Glomerular endothelial cell (primary cell): ENCODE measurements at regions not wholly inside any gene's neighbourhood (a gene's known extent, or its start where the extent isn't known, plus 50 kb on each side); places are given as distances from the start of the nearest gene placed in this dataset.

Source experiments
- DNase-seq: peaks from one replicate; pipeline ENCODE4 v3.0.0-alpha.2; 2011; ENCODE audit warnings: low read depth, low spot score; ENCODE audit errors: extremely low read depth

- DNase-seq, result no peak
Measured at GRCh38 chr11:28659716-28660348, 551.6 kb downstream of the METTL15 start.

GRCh38 chr11:28657378-28658030 lies 549.3 kb downstream of the METTL15 start:
- no peak for DNase-seq

- DNase-seq, result no peak
Measured at GRCh38 chr11:28654191-28654590, 546.0 kb downstream of the METTL15 start.

- no peak for DNase-seq
Measured at GRCh38 chr11:28649922-28650321, 541.7 kb downstream of the METTL15 start.

GRCh38 chr11:28636566-28636965 lies 528.4 kb downstream of the METTL15 start:
- no peak for DNase-seq

- no peak for DNase-seq
Measured at GRCh38 chr11:28636033-28636432, 527.8 kb downstream of the METTL15 start.

- no peak for DNase-seq
Measured at GRCh38 chr11:28632338-28632737, 524.1 kb downstream of the METTL15 start.

- DNase-seq, result no peak
Measured at GRCh38 chr11:28631148-28631547, 523.0 kb downstream of the METTL15 start.

GRCh38 chr11:28629235-28629634 lies 521.0 kb downstream of the METTL15 start:
- no peak for DNase-seq

GRCh38 chr11:28628412-28628811 lies 520.2 kb downstream of the METTL15 start:
- no peak for DNase-seq

GRCh38 chr11:28627690-28628255 lies 519.6 kb downstream of the METTL15 start:
- no peak for DNase-seq

- no peak for DNase-seq
Measured at GRCh38 chr11:28625532-28625931, 517.3 kb downstream of the METTL15 start.

- DNase-seq, result no peak
Measured at GRCh38 chr11:28621753-28622152, 513.6 kb downstream of the METTL15 start.

- no peak for DNase-seq
Measured at GRCh38 chr11:28619846-28620540, 511.8 kb downstream of the METTL15 start.

GRCh38 chr11:28618416-28618815 lies 510.2 kb downstream of the METTL15 start:
- no peak for DNase-seq

- DNase-seq, result no peak
Measured at GRCh38 chr11:28616160-28616965, 508.2 kb downstream of the METTL15 start.

GRCh38 chr11:28615542-28615941 lies 507.4 kb downstream of the METTL15 start:
- no peak for DNase-seq

GRCh38 chr11:28606930-28607329 lies 498.7 kb downstream of the METTL15 start:
- DNase-seq, result no peak

GRCh38 chr11:28599656-28600055 lies 491.5 kb downstream of the METTL15 start:
- DNase-seq, result no peak

GRCh38 chr11:28598531-28598930 lies 490.3 kb downstream of the METTL15 start:
- no peak for DNase-seq

- no peak for DNase-seq
Measured at GRCh38 chr11:28596816-28597215, 488.6 kb downstream of the METTL15 start.
